ENCODE measurements at regions not wholly inside any gene's neighbourhood (a gene's known extent, or its start where the extent isn't known, plus 50 kb on each side); places are given as distances from the start of the nearest gene placed in this dataset.
"Not testable (repeated sequence)": the region's sequence is repeated elsewhere in the genome, so short reads cannot be mapped to it uniquely, and the experiment has no call there.

- Histone ChIP-seq H3K4me1 (peaks cover 8% of the 10 kb centered on the region), H3K36me3 (no peaks in the 10 kb centered on the region), H3K4me3 (no peak overlapping the region), H3K9me3 (no peaks in the 10 kb centered on the region), H3K27me3 (no peaks in the 10 kb centered on the region), H3K27ac (no peak overlapping the region)
- no peak for TF ChIP-seq CTCF (IDR thresholded peaks at IDR 0.05)
- DNase-seq, result no peak
- ATAC-seq, result no peak
- intact Hi-C loops (cut with DNase I), result no loop called here
Measured at GRCh38 chr1:229133151-229133550, 137.8 kb upstream of the RAB4A start.

- Histone ChIP-seq H3K9me3 (no peaks in the 10 kb centered on the region), H3K36me3 (no peaks in the 10 kb centered on the region), H3K27me3 (no peaks in the 10 kb centered on the region), H3K4me1 (peaks cover 8% of the 10 kb centered on the region), H3K27ac (no peak overlapping the region), H3K4me3 (no peak overlapping the region)
- ATAC-seq (no peak), DNase-seq (no peak)
- intact Hi-C loops (cut with DNase I), result no loop called here
- no peak for TF ChIP-seq CTCF (IDR thresholded peaks at IDR 0.05)
Measured at GRCh38 chr1:229133811-229134210, 137.1 kb upstream of the RAB4A start.

DNA sequence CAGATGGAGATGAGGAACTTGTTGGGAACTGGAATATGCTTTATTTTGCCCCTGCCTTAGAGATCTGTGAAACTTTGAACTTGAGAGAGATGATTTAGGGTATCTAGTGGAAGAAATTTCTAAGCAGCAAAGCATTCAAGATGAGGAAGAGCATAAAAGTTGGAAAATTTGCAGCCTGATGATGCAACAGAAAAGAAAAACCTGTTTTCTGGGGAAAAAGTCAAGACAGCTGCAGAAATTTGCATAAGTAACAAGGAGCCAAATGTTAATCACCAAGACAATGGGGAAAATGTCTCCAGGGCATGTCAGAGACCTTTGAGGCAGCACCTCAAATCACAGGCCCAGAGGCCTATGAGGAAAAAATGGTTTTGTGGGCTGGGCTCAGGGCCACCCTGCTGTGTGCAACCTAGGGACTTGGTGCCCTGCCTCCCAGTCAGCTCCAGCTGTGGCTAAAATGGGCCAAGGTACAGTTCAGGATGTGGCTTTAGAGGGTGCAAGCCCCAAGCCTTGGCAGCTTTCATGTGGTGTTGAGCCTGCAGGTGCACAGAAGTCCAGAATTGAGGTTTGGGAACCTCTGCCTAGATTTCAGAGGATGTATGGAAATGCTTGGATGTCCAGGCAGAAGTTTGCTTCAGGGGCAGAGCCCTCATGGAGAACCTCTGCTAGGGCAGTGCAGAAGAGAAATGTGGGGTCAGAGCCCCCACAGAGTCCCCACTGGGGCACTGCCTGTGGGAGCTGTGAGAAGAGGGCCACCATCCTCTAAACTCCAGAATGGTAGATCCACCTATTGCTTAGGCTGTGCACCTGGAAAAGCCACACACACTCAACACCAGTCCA, 136.3 kb upstream of the RAB4A start:
- intact Hi-C loops (cut with DNase I); H3K27ac ChIP-seq; H3K36me3 ChIP-seq; DNase-seq; ATAC-seq; H3K27me3 ChIP-seq; H3K4me1 ChIP-seq; H3K4me3 ChIP-seq; H3K9me3 ChIP-seq: not testable (repeated sequence)

- ATAC-seq, result no peak
- no peak for TF ChIP-seq CTCF (IDR thresholded peaks at IDR 0.05)
- no peaks in the 10 kb centered on the region for H3K27me3 ChIP-seq
- no peak overlapping the region for H3K27ac ChIP-seq
- intact Hi-C loops (cut with DNase I), result no loop called here
- no peaks in the 10 kb centered on the region for H3K9me3 ChIP-seq
- H3K4me1 ChIP-seq, result no peaks in the 10 kb centered on the region
- no peak overlapping the region for H3K4me3 ChIP-seq
- H3K36me3 ChIP-seq, result no peaks in the 10 kb centered on the region
- no peak for DNase-seq
Measured at GRCh38 chr1:229135773-229136172, 135.1 kb upstream of the RAB4A start.

- DNase-seq, result no peak
- no peaks in the 10 kb centered on the region for H3K36me3 ChIP-seq
- no peaks in the 10 kb centered on the region for H3K4me1 ChIP-seq
- no peak overlapping the region for H3K4me3 ChIP-seq
- no peaks in the 10 kb centered on the region for H3K27me3 ChIP-seq
- no peaks in the 10 kb centered on the region for H3K9me3 ChIP-seq
- no peak for TF ChIP-seq CTCF (IDR thresholded peaks at IDR 0.05)
- intact Hi-C loops (cut with DNase I), result no loop called here
- no peak overlapping the region for H3K27ac ChIP-seq
- peak; percentile 70 for ATAC-seq
Measured at GRCh38 chr1:229136822-229137221, 134.1 kb upstream of the RAB4A start.

GRCh38 chr1:229137271-229137670, 133.6 kb upstream of the RAB4A start:
- H3K4me3 ChIP-seq, result no peak overlapping the region
- no peaks in the 10 kb centered on the region for H3K9me3 ChIP-seq
- DNase-seq, result no peak
- no peak overlapping the region for H3K27ac ChIP-seq
- H3K4me1 ChIP-seq, result no peaks in the 10 kb centered on the region
- intact Hi-C loops (cut with DNase I), result no loop called here
- H3K36me3 ChIP-seq, result no peaks in the 10 kb centered on the region
- H3K27me3 ChIP-seq, result no peaks in the 10 kb centered on the region
- ATAC-seq, result peak; percentile 77
- TF ChIP-seq CTCF (IDR thresholded peaks at IDR 0.05), result no peak

All from upper lobe of right lung (tissue), 1 donor.